ENCODE measurements at regions not wholly inside any gene's neighbourhood (a gene's known extent, or its start where the extent isn't known, plus 50 kb on each side); places are given as distances from the start of the nearest gene placed in this dataset.

- no peak for DNase-seq (ENCODE audit: low spot score)
- in situ Hi-C loops (cut with HindIII; ENCODE audit: extremely low pct_ligation_motif_present, low pct_unique_long_range_greater_than_20kb) (no loop called here), intact Hi-C loops (cut with micrococcal nuclease; ENCODE audit: unreplicated experiment) (no loop called here)
- H3K4me3 ChIP-seq (replicated peaks in 1 of 3; ENCODE audit: insufficient read depth in 1 of 3, low read depth in 2 of 3, low read length in 3 of 3) = no peak overlapping the region
- CTCF ChIA-PET (ENCODE audit: low intra/inter-chr PET ratio, low total read pairs) = no interaction called here
- WGBS (ENCODE audit: low lambda C conversion rate) = 3% methylated on average over 1 of the region's 1 CpG
- H4K20me1 ChIP-seq (ENCODE audit: insufficient read depth, low read length) = no peaks in the 10 kb centered on the region
- no peaks in the 10 kb centered on the region for H3K36me3 ChIP-seq (replicated peaks in 1 of 2; ENCODE audit: control insufficient read depth in 1 of 2, insufficient read depth in 2 of 2, low read length in 2 of 2)
- H3K9me3 ChIP-seq (ENCODE audit: low read length) = no peaks in the 10 kb centered on the region
- TF ChIP-seq RXRB (CRISPR knock-in tag; IDR thresholded peaks at IDR 0.05; ENCODE audit: borderline replicate concordance) (no peak), ZNF747 (CRISPR knock-in tag; IDR thresholded peaks at IDR 0.05; ENCODE audit: borderline replicate concordance) (no peak), GTF2F1 (IDR thresholded peaks at IDR 0.05; ENCODE audit: low read length) (no peak), ZNF616 (CRISPR knock-in tag; IDR thresholded peaks at IDR 0.05; ENCODE audit: low read depth) (no peak), ZNF20 (CRISPR knock-in tag; IDR thresholded peaks at IDR 0.05) (no peak), RBM39 (IDR thresholded peaks at IDR 0.05; ENCODE audit: low read depth, low read length, poor library complexity, severe bottlenecking) (no peak), ZNF530 (CRISPR knock-in tag; IDR thresholded peaks at IDR 0.05; ENCODE audit: low read depth) (no peak), GZF1 (CRISPR knock-in tag; IDR thresholded peaks at IDR 0.05) (no peak), HNF4A (CRISPR knock-in tag; IDR thresholded peaks at IDR 0.05) (no peak), ZNF234 (CRISPR knock-in tag; conservative IDR thresholded peaks at IDR 0.05) (no peak), ETV6 (CRISPR knock-in tag; conservative IDR thresholded peaks at IDR 0.05) (no peak), IKZF1 (IDR thresholded peaks at IDR 0.05) (no peak), ZNF850 (CRISPR knock-in tag; conservative IDR thresholded peaks at IDR 0.05) (no peak), MTF2 (CRISPR knock-in tag; IDR thresholded peaks at IDR 0.05; ENCODE audit: borderline replicate concordance) (no peak), ZNF841 (CRISPR knock-in tag; IDR thresholded peaks at IDR 0.05; ENCODE audit: borderline replicate concordance) (no peak), DPF2 (CRISPR knock-in tag; IDR thresholded peaks at IDR 0.05; ENCODE audit: borderline replicate concordance, low read depth) (no peak), ZNF576 (CRISPR knock-in tag; IDR thresholded peaks at IDR 0.05) (no peak), ARID2 (CRISPR knock-in tag; IDR thresholded peaks at IDR 0.05; ENCODE audit: borderline replicate concordance) (no peak)
- TF ChIP-seq, protein P1, sequence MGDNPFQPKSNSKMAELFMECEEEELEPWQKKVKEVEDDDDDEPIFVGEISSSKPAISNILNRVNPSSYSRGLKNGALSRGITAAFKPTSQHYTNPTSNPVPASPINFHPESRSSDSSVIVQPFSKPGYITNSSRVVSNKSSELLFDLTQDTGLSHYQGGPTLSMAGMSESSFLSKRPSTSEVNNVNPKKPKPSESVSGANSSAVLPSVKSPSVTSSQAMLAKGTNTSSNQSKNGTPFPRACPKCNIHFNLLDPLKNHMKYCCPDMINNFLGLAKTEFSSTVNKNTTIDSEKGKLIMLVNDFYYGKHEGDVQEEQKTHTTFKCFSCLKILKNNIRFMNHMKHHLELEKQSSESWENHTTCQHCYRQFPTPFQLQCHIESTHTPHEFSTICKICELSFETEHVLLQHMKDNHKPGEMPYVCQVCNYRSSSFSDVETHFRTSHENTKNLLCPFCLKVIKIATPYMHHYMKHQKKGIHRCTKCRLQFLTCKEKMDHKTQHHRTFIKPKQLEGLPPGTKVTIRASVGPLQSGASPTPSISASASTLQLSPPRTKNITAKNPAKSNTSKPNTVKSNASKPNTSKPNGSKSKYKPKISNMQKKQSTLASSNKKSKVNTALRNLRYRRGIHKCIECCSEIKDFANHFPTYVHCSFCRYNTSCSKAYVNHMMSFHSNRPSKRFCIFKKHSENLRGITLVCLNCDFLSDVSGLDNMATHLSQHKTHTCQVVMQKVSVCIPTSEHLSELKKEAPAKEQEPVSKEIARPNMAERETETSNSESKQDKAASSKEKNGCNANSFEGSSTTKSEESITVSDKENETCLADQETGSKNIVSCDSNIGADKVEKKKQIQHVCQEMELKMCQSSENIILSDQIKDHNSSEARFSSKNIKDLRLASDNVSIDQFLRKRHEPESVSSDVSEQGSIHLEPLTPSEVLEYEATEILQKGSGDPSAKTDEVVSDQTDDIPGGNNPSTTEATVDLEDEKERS (CRISPR knock-in tag; IDR thresholded peaks at IDR 0.05) = no peak
- TF ChIP-seq, protein P2, sequence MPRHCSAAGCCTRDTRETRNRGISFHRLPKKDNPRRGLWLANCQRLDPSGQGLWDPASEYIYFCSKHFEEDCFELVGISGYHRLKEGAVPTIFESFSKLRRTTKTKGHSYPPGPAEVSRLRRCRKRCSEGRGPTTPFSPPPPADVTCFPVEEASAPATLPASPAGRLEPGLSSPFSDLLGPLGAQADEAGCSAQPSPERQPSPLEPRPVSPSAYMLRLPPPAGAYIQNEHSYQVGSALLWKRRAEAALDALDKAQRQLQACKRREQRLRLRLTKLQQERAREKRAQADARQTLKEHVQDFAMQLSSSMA (CRISPR knock-in tag; IDR thresholded peaks at IDR 0.05) = no peak
- H3K4me2 ChIP-seq (ENCODE audit: low read depth, low read length) = no peak overlapping the region
- no peaks in the 10 kb centered on the region for H3K4me1 ChIP-seq (ENCODE audit: insufficient read depth, low read length)
- no peak overlapping the region for H3K27ac ChIP-seq (ENCODE audit: extremely low read length, insufficient read depth, low read length)
- peaks cover 0 to 2% of the 10 kb centered on the region in 2 experiments; a peak in 2 of 5 replicates for H3K27me3 ChIP-seq (ENCODE audit: control insufficient read depth in 1 of 2, insufficient read depth in 2 of 2, low read length in 2 of 2)
- BruUV-seq (replicated peaks) = no TSS peak
- H2AFZ ChIP-seq (ENCODE audit: low read length) = no peak overlapping the region
- POLR2A ChIA-PET = no interaction called here
- H3K79me2 ChIP-seq (ENCODE audit: insufficient read depth, low read length) = no peaks in the 10 kb centered on the region
- ATAC-seq = no peak
- no peak overlapping the region for H3K9ac ChIP-seq (ENCODE audit: insufficient read depth, low read depth, low read length)
- no peak for FAIRE-seq
Measured at GRCh38 chr22:48233586-48233985, 1471.1 kb downstream of the TBC1D22A start.

Measured in HepG2 (cell line).